GM18507 (cell line): ENCODE measurements at regions not wholly inside any gene's neighbourhood (a gene's known extent, or its start where the extent isn't known, plus 50 kb on each side); places are given as distances from the start of the nearest gene placed in this dataset.
"Not testable (repeated sequence)": the region's sequence is repeated elsewhere in the genome, so short reads cannot be mapped to it uniquely, and the experiment has no call there.

Experiments
- DNase-seq: peaks from one replicate; pipeline ENCODE4 v3.0.0; 2011; ENCODE audit warnings: low read depth; ENCODE audit not compliant: insufficient read length; ENCODE audit errors: extremely low spot score
- FAIRE-seq: peaks from 2 replicates; lab custom pipeline; 2011; peaks lifted over from hg19 to GRCh38; lab: Jason Lieb, UNC

- DNase-seq, result no peak
- FAIRE-seq, result no peak
These were observed 165.9 kb downstream of the POLR2M start for GRCh38 chr15:57872281-57873030.

- FAIRE-seq (no peak), DNase-seq (no peak)
These were observed 167.2 kb downstream of the POLR2M start for GRCh38 chr15:57873564-57874209.

- no peak for FAIRE-seq
- DNase-seq, result no peak
These were observed 168.8 kb downstream of the POLR2M start for GRCh38 chr15:57875347-57875746.

GRCh38 chr15:57878573-57878972 is 172.1 kb downstream of the POLR2M start:
- FAIRE-seq, result no peak
- DNase-seq, result no peak

GRCh38 chr15:57881361-57881760 is 174.8 kb downstream of the POLR2M start:
- FAIRE-seq (no peak), DNase-seq (no peak)

GRCh38 chr15:57881972-57882371 is 175.5 kb downstream of the POLR2M start:
- DNase-seq (no peak), FAIRE-seq (no peak)

- FAIRE-seq (no peak), DNase-seq (no peak)
These were observed 177.2 kb downstream of the POLR2M start for GRCh38 chr15:57883701-57884100.

GRCh38 chr15:57884936-57885335 is 178.4 kb downstream of the POLR2M start:
- FAIRE-seq, result no peak

GRCh38 chr15:57885435-57885834 is 178.9 kb downstream of the POLR2M start:
- FAIRE-seq, result no peak

More at GRCh38 chr15:57884936-57885335, 178.4 kb downstream of the POLR2M start:
- no peak for DNase-seq

GRCh38 chr15:57887825-57888224 is 177.7 kb downstream of the ALDH1A2 start:
- no peak for FAIRE-seq
- no peak for DNase-seq

More at GRCh38 chr15:57885435-57885834, 178.9 kb downstream of the POLR2M start:
- no peak for DNase-seq

- no peak for FAIRE-seq
- DNase-seq, result no peak
These were observed 175.2 kb downstream of the ALDH1A2 start for GRCh38 chr15:57890351-57890750.

- FAIRE-seq (no peak), DNase-seq (no peak)
These were observed 174.6 kb downstream of the ALDH1A2 start for GRCh38 chr15:57890878-57891277.

- FAIRE-seq (no peak), DNase-seq (no peak)
These were observed 173.3 kb downstream of the ALDH1A2 start for GRCh38 chr15:57892181-57892580.

- DNase-seq, result no peak
- FAIRE-seq, result no peak
These were observed 172.5 kb downstream of the ALDH1A2 start for GRCh38 chr15:57893040-57893439.

- no peak for FAIRE-seq
- no peak for DNase-seq
These were observed 170.2 kb downstream of the ALDH1A2 start for GRCh38 chr15:57895291-57895690.

- DNase-seq, result no peak
- no peak for FAIRE-seq
These were observed 169.4 kb downstream of the ALDH1A2 start for GRCh38 chr15:57896114-57896513.

GRCh38 chr15:57896899-57897298 is 168.6 kb downstream of the ALDH1A2 start:
- FAIRE-seq, DNase-seq: not testable (repeated sequence)

- FAIRE-seq (no peak), DNase-seq (no peak)
These were observed 167.6 kb downstream of the ALDH1A2 start for GRCh38 chr15:57897870-57898269.

- no peak for FAIRE-seq
These were observed 163.4 kb downstream of the ALDH1A2 start for GRCh38 chr15:57902155-57902554.

More at GRCh38 chr15:57902155-57902554, 163.4 kb downstream of the ALDH1A2 start:
- no peak for DNase-seq
